ENCODE measurements at regions not wholly inside any gene's neighbourhood (a gene's known extent, or its start where the extent isn't known, plus 50 kb on each side); places are given as distances from the start of the nearest gene placed in this dataset.

- BruUV-seq (replicated peaks), result no TSS peak
- peak overlapping the region; percentile 33; the same call in 1 of the 2 replicates for H3K18ac ChIP-seq (ENCODE audit: low read depth, low read length)
- H3K9me3 ChIP-seq (ENCODE audit: control insufficient read depth, insufficient read depth, low read length), result 0 out of 2 replicates have a peak, but pooled peaks cover 4% of the 10 kb centered on the region
- no peak overlapping the region for H3K9ac ChIP-seq (ENCODE audit: low read depth, low read length)
- 0 out of 2 replicates have a peak overlapping the region, but pooled peaks have one; percentile 11 for H4K5ac ChIP-seq (ENCODE audit: low read depth, low read length)
- peak overlapping the region; percentile 74 for H3K14ac ChIP-seq (replicated peaks; ENCODE audit: low read depth, low read length)
- no peak overlapping the region; the same call in 1 of the 2 replicates for H3K27ac ChIP-seq (ENCODE audit: insufficient read depth, low read length)
- in situ Hi-C loops (cut with MboI; ENCODE audit: low sequenced_read_pairs), result no loop called here
- peak overlapping the region; percentile 80 for H2AK5ac ChIP-seq (ENCODE audit: low read depth, low read length)
- CTCF ChIA-PET, result interaction anchor here (0.7 kb wide), 1 partner anchor 303 kb away, joined by 3 read pairs; no protein-coding TSS in a partner anchor
- POLR2A ChIA-PET (ENCODE audit: unreplicated experiment), result no interaction called here
- no peak overlapping the region for H3K4me2 ChIP-seq (ENCODE audit: low read depth, low read length)
- H2BK20ac ChIP-seq (ENCODE audit: low read depth, low read length), result peak overlapping the region; percentile 87
- WGBS, 2 experiments (ENCODE audit: extremely low coverage in 2 of 2, insufficient read length in 1 of 2), result no CpG with 5 or more reads among the region's 17 CpGs
- no peak overlapping the region for H3K4me3 ChIP-seq (ENCODE audit: insufficient read depth, low read depth, low read length)
- peak overlapping the region; percentile 92 for H2AK9ac ChIP-seq (replicated peaks; ENCODE audit: low read depth, low read length, poor library complexity)
- H4K91ac ChIP-seq (ENCODE audit: insufficient read depth, low read depth, low read length), result peak overlapping the region; percentile 38
- H4K8ac ChIP-seq (ENCODE audit: low read depth in 2 of 2, low read length in 2 of 2), result peak overlapping the region in 1 of 2 experiments; percentile 47; a peak in 2 of 4 replicates
- H2BK120ac ChIP-seq (ENCODE audit: low read depth, low read length), result peak overlapping the region; percentile 84
- ATAC-seq (ENCODE audit: low read depth), result no peak
- H2BK15ac ChIP-seq (ENCODE audit: low read depth, low read length), result peak overlapping the region; percentile 0; the same call in 2 of the 3 replicates
- peaks cover 4 to 15% of the 10 kb centered on the region in 2 experiments; a peak in 2 of 4 replicates for H3K79me1 ChIP-seq (ENCODE audit: low read depth in 1 of 2, low read length in 2 of 2)
- dilution Hi-C loops (cut with HindIII; ENCODE audit: low sequenced_read_pairs, unreplicated experiment), result no loop called here
- H2AFZ ChIP-seq (replicated peaks; ENCODE audit: low read length, poor library complexity), result peak overlapping the region; percentile 75
- DNase-seq, result peak; percentile 49
- no peak overlapping the region for H3K23ac ChIP-seq (ENCODE audit: low read depth, low read length)
- H3K27me3 ChIP-seq (ENCODE audit: control insufficient read depth, insufficient read depth, low read length), result no peaks in the 10 kb centered on the region
- intact Hi-C loops (cut with micrococcal nuclease), result no loop called here
- H3K56ac ChIP-seq (ENCODE audit: extremely low read depth, insufficient read depth, low read length), result no peak overlapping the region
- peaks cover 32% of the 10 kb centered on the region for H3K9me1 ChIP-seq (ENCODE audit: insufficient read depth, low read length)
- peak overlapping the region; percentile 23 for H2BK5ac ChIP-seq (ENCODE audit: low read depth, low read length, poor library complexity, severe bottlenecking)
- H3K36me3 ChIP-seq (ENCODE audit: control insufficient read depth, insufficient read depth, low read length), result no peaks in the 10 kb centered on the region
- TF ChIP-seq CHD1 (IDR thresholded peaks at IDR 0.05; ENCODE audit: low read depth, low read length) (no peak), BHLHE40 (IDR thresholded peaks at IDR 0.05; ENCODE audit: low read depth, low read length) (no peak), NFE2L2 (IDR thresholded peaks at IDR 0.05; ENCODE audit: low read depth, low read length) (peak; percentile 77), MAFK (IDR thresholded peaks at IDR 0.05; ENCODE audit: low read depth, low read length) (peak; percentile 77), FOS (IDR thresholded peaks at IDR 0.05; ENCODE audit: low read depth, low read length) (0 out of 2 replicates have a peak, but pooled peaks have one; percentile 30)
- no peaks in the 10 kb centered on the region for H4K20me1 ChIP-seq (ENCODE audit: insufficient read depth, low read length)
- H3K4me1 ChIP-seq (ENCODE audit: control insufficient read depth, insufficient read depth, low read length), result peaks cover 20% of the 10 kb centered on the region
- peak overlapping the region; percentile 60 for H3K4ac ChIP-seq (ENCODE audit: low read depth, low read length)
Observed at GRCh38 chr9:129476821-129477611, 143.9 kb downstream of the C9orf50 start.
